NT2/D1 (cell line): ENCODE measurements at regions not wholly inside any gene's neighbourhood (a gene's known extent, or its start where the extent isn't known, plus 50 kb on each side); places are given as distances from the start of the nearest gene placed in this dataset.

Source experiments
- DNase-seq: peaks from one replicate; pipeline ENCODE4 v3.0.0-alpha.2; 2011; ENCODE audit warnings: low read depth, low spot score
- H3K27me3 ChIP-seq: 2 replicates; pipeline ENCODE4 v1.6.0; 2011; ENCODE audit warnings: mild to moderate bottlenecking; ENCODE audit not compliant: insufficient read length, insufficient read depth
- H3K36me3 ChIP-seq: 2 replicates; pipeline ENCODE4 v1.6.1; 2011; ENCODE audit warnings: mild to moderate bottlenecking, low read length, mixed read lengths; ENCODE audit not compliant: insufficient read depth, insufficient read length
- H3K4me1 ChIP-seq: 2 replicates; pipeline ENCODE4 v1.5.1; 2011; ENCODE audit not compliant: insufficient read depth, insufficient read length
- H3K4me3 ChIP-seq: 2 replicates; pipeline ENCODE4 v1.5.1; 2011; ENCODE audit warnings: low read depth; ENCODE audit not compliant: insufficient read length
- H3K9ac ChIP-seq: 2 replicates; pipeline ENCODE4 v1.6.0; 2011; ENCODE audit warnings: low read depth; ENCODE audit not compliant: insufficient read length
- H3K9me3 ChIP-seq: 2 replicates; pipeline ENCODE4 v1.5.1; 2011; ENCODE audit warnings: mild to moderate bottlenecking, low read length; ENCODE audit not compliant: insufficient read depth
- SUZ12 ChIP-seq: IDR thresholded peaks from 2 replicates; pipeline ENCODE4 v1.6.1; 2011; ENCODE audit not compliant: insufficient read length, insufficient read depth; ENCODE audit errors: extremely low read depth
- YY1 ChIP-seq: IDR thresholded peaks from 2 replicates; pipeline ENCODE4 v1.6.1; 2011; ENCODE audit not compliant: insufficient read length, insufficient read depth
- ZNF274 ChIP-seq: IDR thresholded peaks from 2 replicates; pipeline ENCODE4 v1.6.1; 2011; ENCODE audit warnings: mild to moderate bottlenecking, low read depth, low read length

DNA sequence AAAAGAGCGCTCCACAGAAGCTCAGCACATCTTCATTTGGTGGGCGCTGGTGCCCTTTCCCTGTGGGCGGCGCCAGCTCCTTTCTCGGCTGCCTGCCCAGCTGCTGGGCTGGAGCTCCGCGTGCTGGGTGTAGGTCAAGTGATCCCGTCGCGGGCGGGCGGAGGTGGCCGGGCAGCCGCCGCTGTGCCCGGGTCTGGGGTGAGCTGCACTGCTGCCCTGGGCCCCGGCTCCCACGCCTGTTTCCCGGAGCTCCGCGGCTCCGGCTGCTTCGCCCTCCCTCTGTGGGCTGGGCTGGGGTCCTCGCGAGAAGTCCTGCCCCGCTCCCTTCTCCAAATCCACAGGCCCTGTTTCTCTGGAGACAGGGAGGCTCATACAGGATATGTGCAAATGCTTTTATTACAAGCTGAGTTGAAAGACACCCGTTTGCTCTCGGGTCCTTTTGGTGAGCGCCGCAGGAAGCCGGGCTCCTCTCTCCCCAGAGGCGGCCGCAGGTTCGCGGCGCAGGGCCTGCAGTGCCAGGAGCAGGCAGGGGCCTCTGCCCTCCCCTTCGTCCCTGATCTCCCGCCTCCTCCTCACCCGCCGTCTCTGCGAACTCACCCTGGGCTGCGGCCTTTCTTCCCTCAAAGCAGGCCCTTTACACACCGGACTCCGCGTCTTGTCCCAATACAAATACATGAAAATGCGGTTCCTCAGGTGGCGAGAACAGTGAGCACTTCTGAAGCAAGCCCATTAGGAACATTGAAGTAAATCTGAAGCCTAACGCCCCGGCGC lies 67.8 kb upstream of the CAPRIN2 start:
- no peaks in the 10 kb centered on the region for H3K9me3 ChIP-seq
- peaks cover 34% of the 10 kb centered on the region for H3K27me3 ChIP-seq
- H3K36me3 ChIP-seq: no peaks in the 10 kb centered on the region
- peak overlapping the region; percentile 86 for H3K9ac ChIP-seq
- no peak for TF ChIP-seq ZNF274
- TF ChIP-seq SUZ12: no peak
- TF ChIP-seq YY1: no peak
- H3K4me1 ChIP-seq: no peaks in the 10 kb centered on the region
- DNase-seq: peak; percentile 67
- peak overlapping the region; percentile 67 for H3K4me3 ChIP-seq

DNA sequence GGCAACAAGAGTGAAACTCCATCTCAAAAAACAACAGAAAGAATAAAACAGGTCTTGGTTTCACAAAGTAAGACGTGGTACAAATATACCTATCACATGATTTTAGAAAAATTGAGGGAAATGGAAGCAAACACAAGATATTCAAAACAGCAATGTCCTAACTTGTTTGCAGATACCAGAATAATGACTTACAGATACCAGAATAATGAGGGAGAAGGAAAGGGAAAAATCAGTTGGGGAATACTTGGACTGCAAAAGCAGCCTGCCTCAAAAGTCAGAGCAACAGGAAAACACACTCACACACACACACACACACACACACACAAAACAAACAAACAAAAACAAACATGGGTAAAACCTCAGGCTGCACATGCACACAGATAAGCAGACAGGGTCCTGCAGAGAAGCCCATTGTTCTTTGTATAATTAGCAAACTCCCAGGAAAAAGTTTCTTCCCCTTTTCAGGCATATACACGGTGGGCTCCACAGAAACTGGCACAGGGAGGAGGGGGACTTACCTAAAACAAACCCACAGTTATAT lies 65.7 kb upstream of the CAPRIN2 start:
- no peak for DNase-seq
- Histone ChIP-seq H3K9ac (no peak overlapping the region), H3K27me3 (peaks cover 23% of the 10 kb centered on the region), H3K36me3 (no peaks in the 10 kb centered on the region), H3K9me3 (no peaks in the 10 kb centered on the region), H3K4me1 (no peaks in the 10 kb centered on the region), H3K4me3 (no peak overlapping the region)
- no peak for TF ChIP-seq YY1
- TF ChIP-seq ZNF274: no peak
- no peak for TF ChIP-seq SUZ12

DNA sequence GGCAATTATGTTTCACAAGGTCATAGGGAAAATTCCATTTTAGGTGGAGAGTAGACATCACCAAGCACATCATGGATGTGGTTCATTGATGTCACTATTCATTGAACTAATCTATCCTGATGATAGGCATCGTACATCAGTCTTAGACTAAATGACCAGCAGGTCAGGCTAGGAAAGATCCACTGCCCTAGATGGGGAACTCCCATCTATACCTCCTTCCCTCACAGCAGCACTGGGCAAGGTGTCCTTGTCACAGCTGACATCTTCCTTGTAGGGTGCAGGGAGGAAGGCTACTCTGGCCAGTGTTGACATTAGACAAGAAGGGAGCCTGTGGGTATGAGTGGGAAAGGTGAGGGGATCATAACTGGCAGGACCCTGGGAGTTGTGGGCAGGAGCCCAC lies 63.8 kb upstream of the CAPRIN2 start:
- DNase-seq: no peak
- H3K9me3 ChIP-seq: no peaks in the 10 kb centered on the region
- no peaks in the 10 kb centered on the region for H3K4me1 ChIP-seq
- H3K36me3 ChIP-seq: no peaks in the 10 kb centered on the region
- H3K9ac ChIP-seq: no peak overlapping the region
- TF ChIP-seq SUZ12: no peak
- TF ChIP-seq ZNF274: no peak
- no peak for TF ChIP-seq YY1
- H3K27me3 ChIP-seq: peaks cover 3% of the 10 kb centered on the region
- no peak overlapping the region for H3K4me3 ChIP-seq

DNA sequence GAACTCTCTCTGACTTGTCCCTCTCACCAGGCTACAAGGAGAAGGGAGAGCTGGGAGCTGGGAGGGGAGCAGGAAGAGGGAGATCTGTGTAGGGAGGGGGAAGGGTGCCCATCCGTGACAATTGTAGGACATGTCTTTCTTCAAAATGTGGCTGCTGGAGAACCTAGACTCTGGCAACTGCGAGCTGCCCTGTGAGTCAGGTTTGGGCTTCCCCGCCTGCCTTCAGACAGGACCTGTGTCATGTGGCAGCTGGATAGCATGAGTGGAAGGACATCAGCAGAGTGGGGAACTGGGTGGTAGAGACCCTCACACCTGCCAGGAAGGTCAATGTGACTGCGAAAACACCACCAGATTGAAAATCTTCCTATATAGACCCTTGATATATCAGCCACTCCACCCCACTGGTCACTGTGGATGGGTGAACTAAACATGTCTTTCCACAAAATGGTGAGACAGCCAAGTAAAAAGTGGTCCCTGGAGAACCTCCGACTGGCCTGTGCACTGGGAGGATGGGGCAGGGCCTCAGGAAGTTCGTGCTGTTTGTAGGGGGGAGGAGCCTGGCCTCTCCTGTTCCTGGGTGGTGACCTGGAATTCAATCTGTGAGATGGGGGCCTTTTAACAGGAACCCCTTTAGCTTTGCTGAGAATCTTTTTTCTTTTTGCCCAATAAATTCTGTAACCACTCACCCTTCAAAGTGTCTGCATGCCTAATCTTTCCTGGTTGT lies 62.2 kb upstream of the CAPRIN2 start:
- no peak for DNase-seq
- no peaks in the 10 kb centered on the region for H3K27me3 ChIP-seq
- H3K9ac ChIP-seq: no peak overlapping the region
- H3K4me1 ChIP-seq: no peaks in the 10 kb centered on the region
- H3K36me3 ChIP-seq: no peaks in the 10 kb centered on the region
- TF ChIP-seq SUZ12 (no peak), YY1 (no peak), ZNF274 (no peak)
- H3K4me3 ChIP-seq: no peak overlapping the region
- H3K9me3 ChIP-seq: no peaks in the 10 kb centered on the region

DNA sequence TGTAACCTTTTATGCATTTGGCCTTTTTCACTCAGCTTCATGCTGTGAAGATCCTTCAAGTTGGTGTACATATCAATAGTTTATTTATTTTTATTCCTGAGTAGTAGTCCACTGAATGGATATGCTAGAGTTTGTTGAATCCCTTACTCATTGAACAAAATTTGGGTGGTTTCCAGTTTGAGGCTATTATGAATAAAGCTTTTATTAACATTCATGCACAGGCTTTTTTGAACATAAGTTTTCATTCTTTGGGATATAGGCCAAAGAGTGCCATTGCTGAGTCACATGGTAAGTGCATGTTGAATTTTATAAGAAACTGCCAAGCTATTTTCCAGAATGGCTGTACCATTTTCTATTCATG lies 59.5 kb upstream of the CAPRIN2 start:
- no peaks in the 10 kb centered on the region for H3K36me3 ChIP-seq
- H3K9me3 ChIP-seq: no peaks in the 10 kb centered on the region
- TF ChIP-seq ZNF274 (no peak), SUZ12 (no peak), YY1 (no peak)
- H3K9ac ChIP-seq: no peak overlapping the region
- H3K4me3 ChIP-seq: no peak overlapping the region
- no peaks in the 10 kb centered on the region for H3K4me1 ChIP-seq
- DNase-seq: no peak
- no peaks in the 10 kb centered on the region for H3K27me3 ChIP-seq

DNA sequence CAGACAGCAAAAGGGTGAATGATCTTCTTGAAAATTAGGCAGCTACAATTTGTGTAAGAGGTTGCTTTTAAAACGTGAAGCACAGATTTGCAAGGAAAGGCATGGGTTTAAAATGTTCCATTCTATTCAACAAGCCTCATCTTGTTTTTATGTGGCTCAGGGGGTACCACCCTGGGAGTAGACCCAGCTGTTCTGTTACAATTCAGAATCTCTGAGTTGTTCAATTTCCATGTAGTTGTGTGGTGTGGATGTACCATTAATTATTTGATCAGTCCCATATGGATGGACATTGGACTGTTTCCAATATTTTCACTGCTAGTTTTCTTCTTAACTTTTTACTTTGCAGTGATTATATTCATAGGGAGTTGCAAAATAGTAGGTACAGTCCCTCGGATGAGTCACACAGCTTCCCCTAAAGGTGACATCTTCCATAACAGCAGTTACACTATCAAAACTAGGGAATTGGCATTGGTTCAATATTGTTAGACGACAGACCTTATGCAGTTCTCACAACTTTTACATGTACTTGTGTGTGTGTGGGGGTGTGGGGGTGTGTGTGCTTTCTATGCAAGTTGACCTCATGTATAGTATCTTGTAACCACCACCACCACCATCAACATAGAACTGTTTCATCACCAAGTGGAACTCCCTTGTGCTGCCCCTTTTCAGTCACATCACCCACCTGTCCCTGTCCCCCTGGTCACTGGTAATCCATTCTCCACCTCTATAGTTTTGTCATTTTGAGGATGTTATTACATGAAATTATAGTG lies 59.0 kb upstream of the CAPRIN2 start:
- Histone ChIP-seq H3K9ac (no peak overlapping the region), H3K9me3 (peaks cover 1% of the 10 kb centered on the region; the same call in 1 of the 2 replicates), H3K36me3 (no peaks in the 10 kb centered on the region), H3K4me3 (no peak overlapping the region), H3K4me1 (no peaks in the 10 kb centered on the region), H3K27me3 (no peaks in the 10 kb centered on the region)
- no peak for TF ChIP-seq YY1
- no peak for DNase-seq

DNA sequence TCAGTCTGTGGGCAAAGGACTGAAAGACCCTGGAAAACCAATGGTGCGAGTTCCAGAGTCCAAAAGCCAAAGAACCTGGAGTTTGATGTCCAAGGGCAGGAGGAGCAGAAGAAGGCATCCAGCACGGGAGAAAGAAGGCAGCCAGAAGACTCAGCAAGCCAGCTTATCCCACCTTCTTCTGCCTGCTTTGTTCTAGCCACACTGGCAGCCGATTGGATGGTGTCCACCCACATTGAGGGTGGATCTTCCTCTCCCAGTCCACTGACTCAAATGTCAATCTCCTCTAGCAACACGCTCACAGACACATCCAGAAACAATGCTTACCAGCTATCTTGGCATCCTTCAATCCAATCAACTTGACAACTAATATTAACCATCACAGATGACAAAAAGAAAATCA lies 57.2 kb upstream of the CAPRIN2 start:
- no peak for DNase-seq
- no peak overlapping the region for H3K4me3 ChIP-seq
- no peaks in the 10 kb centered on the region for H3K27me3 ChIP-seq
- no peak overlapping the region for H3K9ac ChIP-seq
- TF ChIP-seq YY1 (no peak), SUZ12 (no peak), ZNF274 (no peak)
- peaks cover 10% of the 10 kb centered on the region; the same call in 1 of the 2 replicates for H3K9me3 ChIP-seq
- no peaks in the 10 kb centered on the region for H3K4me1 ChIP-seq
- no peaks in the 10 kb centered on the region for H3K36me3 ChIP-seq
